DOHH2 (cell line): ENCODE measurements at regions not wholly inside any gene's neighbourhood (a gene's known extent, or its start where the extent isn't known, plus 50 kb on each side); places are given as distances from the start of the nearest gene placed in this dataset.

Experiments
- CTCF ChIP-seq: fragments of 200-600 bp; sonication (generic); IDR thresholded peaks from one replicate; pipeline ENCODE4 v1.5.1; 2014; ENCODE audit warnings: antibody characterized with exemption, mild to moderate bottlenecking, low read depth, low read length; ENCODE audit not compliant: poor library complexity, severe bottlenecking
- EZH2phosphoT487 ChIP-seq: fragments of 200-600 bp; sonication (generic); IDR thresholded peaks from 2 replicates; pipeline ENCODE4 v1.6.1; 2017; ENCODE audit warnings: borderline replicate concordance, mild to moderate bottlenecking, antibody characterized with exemption, low read length, moderate library complexity, mixed read lengths

GRCh38 chr3:22537560-22537959 lies 665.6 kb upstream of the UBE2E2 start:
- TF ChIP-seq CTCF (no peak), EZH2phosphoT487 (no peak)
